IMR-90 (cell line): ENCODE measurements at regions not wholly inside any gene's neighbourhood (a gene's known extent, or its start where the extent isn't known, plus 50 kb on each side); places are given as distances from the start of the nearest gene placed in this dataset.

Source experiments
- ATAC-seq: fragments of 200-7000 bp; cut with Tn5 transposase; 2 replicates; pipeline ENCODE4 v1.9.1; 2020; ENCODE audit warnings: low read depth, mild to moderate bottlenecking, moderate library complexity
- BruUV-seq: library from RNA; stranded (reverse); fragments of 400-500 nt; replicated peaks from 2 replicates; lab custom pipeline; 2021; lab: Mats Ljungman, UMichigan
- CTCF ChIA-PET: fragments of 300-600 bp; formaldehyde crosslinking; extraction: SDS; loops from one replicate; lab custom pipeline; 2021; ENCODE audit warnings: antibody characterized with exemption; lab: Yijun Ruan, JAX
- POLR2A ChIA-PET: fragments of 300-600 bp; sonication (Branson Sonifier 250); formaldehyde crosslinking; loops from one replicate; lab custom pipeline; 2022; ENCODE audit warnings: antibody characterized with exemption; ENCODE audit not compliant: unreplicated experiment; lab: Charles Lee
- DNase-seq: peaks from one replicate; pipeline ENCODE4 v3.0.0; 2013
- H2AFZ ChIP-seq: replicated peaks from 2 replicates; pipeline ENCODE3; 2013; ENCODE audit warnings: low read length, mild to moderate bottlenecking; ENCODE audit not compliant: poor library complexity
- H2AK5ac ChIP-seq: 2 replicates; pipeline ENCODE4 v1.6.1; 2013; ENCODE audit warnings: low read depth, low read length, inconsistent platforms
- H2AK9ac ChIP-seq: replicated peaks from 2 replicates; pipeline ENCODE3; 2013; ENCODE audit warnings: mild to moderate bottlenecking, low read depth, low read length, moderate library complexity; ENCODE audit not compliant: poor library complexity
- H2BK120ac ChIP-seq: 2 replicates; pipeline ENCODE4 v1.6.1; 2013; ENCODE audit warnings: low read depth, low read length, inconsistent platforms
- H2BK15ac ChIP-seq: 3 replicates; pipeline ENCODE4 v1.6.1; 2013; ENCODE audit warnings: low read depth, low read length, inconsistent platforms
- H2BK20ac ChIP-seq: 2 replicates; pipeline ENCODE4 v1.6.1; 2013; ENCODE audit warnings: low read depth, mild to moderate bottlenecking, inconsistent platforms, low read length, moderate library complexity
- H2BK5ac ChIP-seq: 2 replicates; pipeline ENCODE4 v1.6.1; 2013; ENCODE audit warnings: mild to moderate bottlenecking, low read depth, low read length, inconsistent platforms; ENCODE audit not compliant: poor library complexity, severe bottlenecking
- H3K14ac ChIP-seq: replicated peaks from 2 replicates; pipeline ENCODE4 v1.6.1; 2013; ENCODE audit warnings: low read depth, low read length, inconsistent platforms
- H3K18ac ChIP-seq: 2 replicates; pipeline ENCODE4 v1.6.1; 2013; ENCODE audit warnings: low read depth, low read length, control low read depth
- H3K23ac ChIP-seq: 2 replicates; pipeline ENCODE4 v1.6.1; 2013; ENCODE audit warnings: low read depth, low read length, inconsistent platforms
- H3K27ac ChIP-seq: 2 replicates; pipeline ENCODE4 v1.5.1; 2013; ENCODE audit warnings: mild to moderate bottlenecking, control low read depth, low read length; ENCODE audit not compliant: insufficient read depth
- H3K27me3 ChIP-seq: 2 replicates; pipeline ENCODE4 v1.6.1; 2013; ENCODE audit warnings: low read length; ENCODE audit not compliant: control insufficient read depth, insufficient read depth
- H3K36me3 ChIP-seq: 2 replicates; pipeline ENCODE4 v1.6.1; 2013; ENCODE audit warnings: low read length, mixed read lengths; ENCODE audit not compliant: control insufficient read depth, insufficient read depth
- H3K4ac ChIP-seq: 2 replicates; pipeline ENCODE4 v1.6.1; 2013; ENCODE audit warnings: low read depth, low read length, inconsistent platforms
- H3K4me1 ChIP-seq: 2 replicates; pipeline ENCODE4 v1.6.1; 2013; ENCODE audit warnings: low read length, mixed read lengths; ENCODE audit not compliant: control insufficient read depth, insufficient read depth
- H3K4me2 ChIP-seq: 2 replicates; pipeline ENCODE4 v1.6.1; 2013; ENCODE audit warnings: low read depth, mild to moderate bottlenecking, control low read depth, low read length, moderate library complexity
- H3K4me3 ChIP-seq: 2 replicates; pipeline ENCODE4 v1.5.1; 2013; ENCODE audit warnings: low read depth, mild to moderate bottlenecking, control low read depth, low read length, moderate library complexity; ENCODE audit not compliant: insufficient read depth
- H3K56ac ChIP-seq: 2 replicates; pipeline ENCODE4 v1.6.1; 2013; ENCODE audit warnings: low read length, inconsistent platforms; ENCODE audit not compliant: insufficient read depth; ENCODE audit errors: extremely low read depth
- H3K79me1 ChIP-seq, 2 experiments: 2 replicates each; pipeline ENCODE4 v1.6.1; 2013; ENCODE audit warnings: low read length in 2 of 2, inconsistent platforms in 1 of 2, low read depth in 1 of 2
- H3K9ac ChIP-seq: 2 replicates; pipeline ENCODE4 v1.6.1; 2013; ENCODE audit warnings: low read depth, low read length, control low read depth
- H3K9me1 ChIP-seq: 2 replicates; pipeline ENCODE4 v1.6.1; 2013; ENCODE audit warnings: low read length, inconsistent platforms; ENCODE audit not compliant: insufficient read depth
- H3K9me3 ChIP-seq: 2 replicates; pipeline ENCODE4 v1.6.1; 2013; ENCODE audit warnings: low read length; ENCODE audit not compliant: control insufficient read depth, insufficient read depth
- H4K20me1 ChIP-seq: 2 replicates; pipeline ENCODE4 v1.6.1; 2013; ENCODE audit warnings: low read length, inconsistent platforms; ENCODE audit not compliant: insufficient read depth
- H4K5ac ChIP-seq: 2 replicates; pipeline ENCODE4 v1.6.1; 2013; ENCODE audit warnings: mild to moderate bottlenecking, low read depth, low read length, control low read depth
- H4K8ac ChIP-seq, 2 experiments: 2 replicates each; pipeline ENCODE4 v1.6.1; 2013; ENCODE audit warnings: low read depth in 2 of 2, low read length in 2 of 2, control low read depth in 1 of 2, inconsistent platforms in 1 of 2
- H4K91ac ChIP-seq: 2 replicates; pipeline ENCODE4 v1.6.1; 2013; ENCODE audit warnings: low read depth, low read length, inconsistent platforms; ENCODE audit not compliant: insufficient read depth
- BHLHE40 ChIP-seq: fragments of 150-350 bp; IDR thresholded peaks from 2 replicates; pipeline ENCODE4 v1.6.1; 2016; ENCODE audit warnings: mild to moderate bottlenecking, low read depth, low read length
- CEBPB ChIP-seq: IDR thresholded peaks from 2 replicates; pipeline ENCODE4 v1.6.1; 2012; ENCODE audit warnings: low read depth, low read length, improper control_type of control experiment
- CHD1 ChIP-seq: IDR thresholded peaks from 2 replicates; pipeline ENCODE4 v1.6.1; 2012; ENCODE audit warnings: low read depth, low read length, improper control_type of control experiment
- MAZ ChIP-seq: IDR thresholded peaks from 2 replicates; pipeline ENCODE4 v1.6.1; 2012; ENCODE audit warnings: low read depth, mild to moderate bottlenecking, low read length, improper control_type of control experiment, moderate library complexity, borderline replicate concordance
- MXI1 ChIP-seq: IDR thresholded peaks from 2 replicates; pipeline ENCODE4 v1.6.1; 2012; ENCODE audit warnings: low read depth, mild to moderate bottlenecking, low read length, moderate library complexity, borderline replicate concordance
- WGBS, 2 experiments: methylation state at CpG; one replicate each; pipeline versions ENCODE4 v1.1.5 to v1.1.7; 2013; ENCODE audit warnings: missing lambda C conversion rate in 2 of 2; ENCODE audit not compliant: insufficient read length in 1 of 2; ENCODE audit errors: extremely low coverage in 2 of 2; 5-methylcytosine and 5-hydroxymethylcytosine counted together
- dilution Hi-C: fragments of 300-500 bp; cut with HindIII; formaldehyde crosslinking; loops from one replicate; pipeline ENCODE4 v1.14.3; 2018; ENCODE audit warnings: low sequenced_read_pairs; ENCODE audit not compliant: unreplicated experiment
- in situ Hi-C: fragments of 300-500 bp; cut with MboI; formaldehyde crosslinking; loops from 3 replicates; pipeline ENCODE4 v1.14.3; 2019; ENCODE audit warnings: low sequenced_read_pairs, inconsistent platforms, mixed read lengths
- intact Hi-C: fragments of 100-400 bp; cut with micrococcal nuclease; formaldehyde crosslinking; loops from 2 replicates; pipeline ENCODE4 v1.10.0; 2022

DNA sequence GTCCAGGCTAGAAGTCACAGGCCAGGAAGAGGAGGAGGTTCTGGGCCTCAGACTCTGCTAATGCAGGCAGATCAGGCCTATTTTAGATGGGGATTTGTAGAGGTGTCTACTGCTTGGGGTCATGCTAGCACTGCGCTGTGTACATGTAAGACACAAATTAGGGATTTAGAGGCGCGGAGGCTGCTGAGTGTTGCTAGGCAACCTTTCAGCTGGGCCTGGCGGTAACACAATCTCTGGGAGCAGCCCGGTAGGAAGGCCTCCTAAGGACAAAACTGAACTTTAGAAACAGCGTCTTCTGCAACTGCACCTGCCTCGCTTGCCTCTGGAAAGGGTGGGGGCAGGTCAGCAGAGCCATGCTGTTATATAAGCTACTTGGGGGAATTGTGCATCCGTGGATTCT is 147.9 kb downstream of the MACROH2A1 start:
- H3K4me3 ChIP-seq = no peak overlapping the region
- in situ Hi-C loops (no loop called here), dilution Hi-C loops (no loop called here), intact Hi-C loops (no loop called here)
- no peak overlapping the region for H2AK9ac ChIP-seq
- H3K27ac ChIP-seq = peak overlapping the region; percentile 19; the same call in 1 of the 2 replicates
- H4K91ac ChIP-seq = peak overlapping the region; percentile 74
- peak overlapping the region; percentile 12; the same call in 1 of the 3 replicates for H2BK15ac ChIP-seq
- H3K27me3 ChIP-seq = no peaks in the 10 kb centered on the region
- POLR2A ChIA-PET = interaction anchor here (0.5 kb wide), 1 partner anchor 11 kb away, joined by 3 read pairs; no protein-coding TSS in a partner anchor
- H3K36me3 ChIP-seq = no peaks in the 10 kb centered on the region
- H2AFZ ChIP-seq = no peak overlapping the region
- peak overlapping the region; percentile 74 for H2BK20ac ChIP-seq
- H2AK5ac ChIP-seq = peak overlapping the region; percentile 74
- DNase-seq (no peak), ATAC-seq (no peak)
- 0 out of 2 replicates have a peak overlapping the region, but pooled peaks have one; percentile 5 for H3K23ac ChIP-seq
- no TSS peak for BruUV-seq
- peaks cover 35% of the 10 kb centered on the region for H3K4me1 ChIP-seq
- no peak overlapping the region for H3K9ac ChIP-seq
- H4K5ac ChIP-seq = no peak overlapping the region; the same call in 1 of the 2 replicates
- H3K79me1 ChIP-seq = peaks cover 0 to 13% of the 10 kb centered on the region in 2 experiments; a peak in 2 of 4 replicates
- peaks cover 24% of the 10 kb centered on the region for H3K9me1 ChIP-seq
- peak overlapping the region in 1 of 2 experiments; percentile 14; a peak in 1 of 4 replicates for H4K8ac ChIP-seq
- peak overlapping the region; percentile 16; the same call in 1 of the 2 replicates for H3K14ac ChIP-seq
- peak overlapping the region; percentile 74 for H2BK120ac ChIP-seq
- TF ChIP-seq CEBPB (no peak), CHD1 (no peak), BHLHE40 (no peak), MXI1 (no peak), MAZ (no peak)
- H4K20me1 ChIP-seq = no peaks in the 10 kb centered on the region
- no peaks in the 10 kb centered on the region for H3K9me3 ChIP-seq
- H3K56ac ChIP-seq = no peak overlapping the region
- no peak overlapping the region for H3K4me2 ChIP-seq
- WGBS, 2 experiments = 100% methylated on average over 2 of the region's 8 CpGs; no CpG with 5 or more reads in 1 of the 2 experiments
- H3K18ac ChIP-seq = peak overlapping the region; percentile 56; the same call in 1 of the 2 replicates
- peak overlapping the region; percentile 80 for H3K4ac ChIP-seq
- CTCF ChIA-PET = no interaction called here
- H2BK5ac ChIP-seq = no peak overlapping the region
